HUES6 (cell line): ENCODE measurements at regions not wholly inside any gene's neighbourhood (a gene's known extent, or its start where the extent isn't known, plus 50 kb on each side); places are given as distances from the start of the nearest gene placed in this dataset.

Source experiments
- H3K27ac ChIP-seq: 2 replicates; pipeline ENCODE4 v1.7.0; 2013; ENCODE audit warnings: low read depth, mild to moderate bottlenecking, low read length, inconsistent platforms
- H3K27me3 ChIP-seq: 2 replicates; pipeline ENCODE4 v1.6.1; 2013; ENCODE audit warnings: low read length; ENCODE audit not compliant: control insufficient read depth, insufficient read depth
- H3K36me3 ChIP-seq: 2 replicates; pipeline ENCODE4 v1.6.1; 2013; ENCODE audit warnings: low read length; ENCODE audit not compliant: control insufficient read depth, insufficient read depth
- H3K4me1 ChIP-seq: 2 replicates; pipeline ENCODE4 v1.6.1; 2013; ENCODE audit warnings: low read length; ENCODE audit not compliant: control insufficient read depth, insufficient read depth
- H3K4me3 ChIP-seq: 2 replicates; pipeline ENCODE4 v1.5.1; 2013; ENCODE audit warnings: low read depth, low read length
- H3K9ac ChIP-seq: one replicate; pipeline ENCODE4 v1.6.1; 2013; ENCODE audit warnings: mild to moderate bottlenecking, low read length
- H3K9me3 ChIP-seq: 2 replicates; pipeline ENCODE4 v1.6.1; 2013; ENCODE audit warnings: low read depth, low read length; ENCODE audit not compliant: control insufficient read depth, insufficient read depth

DNA sequence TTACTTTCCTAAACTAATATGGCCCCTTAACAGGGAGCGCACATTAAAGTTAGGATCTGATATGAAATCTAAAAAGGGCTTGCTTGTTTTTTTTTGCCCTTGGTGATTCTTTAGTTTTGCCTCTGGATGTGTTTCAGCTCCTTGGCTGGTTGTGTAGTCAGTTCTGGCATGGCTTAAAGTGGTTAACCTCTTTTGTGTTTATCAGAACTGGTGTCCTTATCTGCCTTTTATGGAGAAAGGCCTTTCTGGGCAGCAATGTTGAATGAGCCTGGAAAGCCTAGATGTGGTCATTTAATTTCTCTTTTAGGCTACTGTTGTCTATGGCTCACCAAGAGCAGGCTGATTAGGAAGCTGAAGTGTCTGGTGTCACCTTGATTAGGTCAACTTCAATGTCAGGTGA, 254.5 kb upstream of the ROPN1 start:
- Histone ChIP-seq H3K4me3 (no peak overlapping the region), H3K9me3 (no peaks in the 10 kb centered on the region), H3K4me1 (no peaks in the 10 kb centered on the region; the same call in 1 of the 2 replicates), H3K36me3 (no peaks in the 10 kb centered on the region), H3K27me3 (no peaks in the 10 kb centered on the region; the same call in 1 of the 2 replicates), H3K9ac (no peak overlapping the region), H3K27ac (no peak overlapping the region)

GRCh38 chr3:124246949-124247348, 255.0 kb upstream of the ROPN1 start:
- no peaks in the 10 kb centered on the region; the same call in 1 of the 2 replicates for H3K4me1 ChIP-seq
- no peaks in the 10 kb centered on the region for H3K9me3 ChIP-seq
- no peaks in the 10 kb centered on the region; the same call in 1 of the 2 replicates for H3K27me3 ChIP-seq
- no peaks in the 10 kb centered on the region for H3K36me3 ChIP-seq
- H3K9ac ChIP-seq = no peak overlapping the region
- H3K27ac ChIP-seq = no peak overlapping the region
- H3K4me3 ChIP-seq = no peak overlapping the region

DNA sequence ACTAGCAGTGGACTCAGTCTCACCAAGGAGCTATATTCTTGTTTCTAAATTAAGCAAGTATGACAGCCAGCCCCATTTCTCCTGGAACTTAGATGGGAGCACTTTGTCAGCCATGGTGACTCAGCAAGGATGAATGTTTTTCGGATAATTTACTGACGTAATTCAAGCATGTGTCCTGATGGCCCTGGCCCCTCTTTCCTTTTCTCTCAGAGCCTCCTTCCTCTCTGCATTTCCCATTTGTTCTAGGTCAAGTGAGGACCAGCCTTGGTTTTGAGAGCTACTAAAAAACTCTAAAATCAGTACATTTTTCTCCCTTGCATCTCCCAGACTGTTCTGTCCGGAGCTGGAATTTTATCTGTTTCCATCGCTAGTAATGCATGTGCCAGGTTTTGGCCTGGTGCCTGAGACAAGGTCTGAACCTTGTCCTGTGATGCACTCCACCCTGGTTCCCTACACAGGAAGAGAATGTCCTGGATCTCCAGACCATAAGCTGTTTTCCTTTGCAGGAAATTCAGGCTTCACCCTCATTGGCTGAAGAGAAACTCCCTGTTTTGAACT, 256.6 kb upstream of the ROPN1 start:
- Histone ChIP-seq H3K27me3 (peaks cover 9% of the 10 kb centered on the region; the same call in 1 of the 2 replicates), H3K9me3 (no peaks in the 10 kb centered on the region), H3K4me3 (no peak overlapping the region), H3K9ac (no peak overlapping the region), H3K4me1 (no peaks in the 10 kb centered on the region; the same call in 1 of the 2 replicates), H3K27ac (no peak overlapping the region), H3K36me3 (no peaks in the 10 kb centered on the region)

DNA sequence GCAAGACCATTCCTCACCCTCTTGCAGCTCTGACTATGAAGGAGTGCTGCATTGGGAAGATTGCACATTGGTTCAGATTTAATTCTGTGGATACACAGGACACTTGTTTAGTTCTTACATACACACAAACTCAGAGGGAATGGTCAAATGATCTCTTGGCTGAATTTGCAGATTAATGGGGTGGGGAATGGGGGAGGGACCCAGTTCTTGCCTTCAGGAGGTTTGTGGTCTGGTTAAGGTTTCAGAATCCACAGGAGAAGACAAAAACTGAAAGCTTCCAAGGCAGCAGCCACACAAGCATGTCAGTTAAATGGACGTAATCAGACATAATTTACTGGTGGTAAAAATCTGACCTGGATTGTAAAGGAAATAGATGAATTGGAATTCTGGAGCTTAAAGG, 257.1 kb upstream of the ROPN1 start:
- Histone ChIP-seq H3K4me3 (no peak overlapping the region), H3K4me1 (no peaks in the 10 kb centered on the region; the same call in 1 of the 2 replicates), H3K27me3 (peaks cover 14% of the 10 kb centered on the region; the same call in 1 of the 2 replicates), H3K9ac (no peak overlapping the region), H3K9me3 (no peaks in the 10 kb centered on the region), H3K36me3 (no peaks in the 10 kb centered on the region), H3K27ac (no peak overlapping the region)

DNA sequence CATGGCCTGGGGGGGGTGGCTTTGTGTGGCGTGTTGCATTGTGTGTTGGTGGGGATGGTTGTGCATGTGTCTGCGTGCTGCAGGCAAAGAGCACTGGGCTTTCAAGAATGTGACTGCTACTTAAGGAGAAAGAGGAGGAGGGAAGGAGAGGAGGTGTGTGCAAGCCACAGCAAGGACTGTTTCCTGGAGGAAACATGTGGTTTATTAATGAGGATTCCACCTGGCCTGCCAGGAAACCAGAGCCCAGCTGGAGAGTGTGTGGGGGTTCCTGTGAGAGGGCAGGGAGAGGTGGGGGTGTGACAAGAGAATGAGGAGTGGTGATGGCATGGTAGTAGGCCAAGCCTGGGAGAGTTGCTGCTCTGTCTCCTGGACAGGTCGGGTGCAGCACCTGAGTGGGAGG, 258.1 kb upstream of the ROPN1 start:
- no peaks in the 10 kb centered on the region for H3K36me3 ChIP-seq
- H3K4me3 ChIP-seq = no peak overlapping the region
- no peak overlapping the region for H3K27ac ChIP-seq

GRCh38 chr3:124256156-124256555, 264.2 kb upstream of the ROPN1 start:
- Histone ChIP-seq H3K9me3 (no peaks in the 10 kb centered on the region), H3K27me3 (peaks cover 22% of the 10 kb centered on the region; the same call in 1 of the 2 replicates), H3K4me1 (peaks cover 38% of the 10 kb centered on the region), H3K9ac (no peak overlapping the region), H3K36me3 (no peaks in the 10 kb centered on the region), H3K27ac (no peak overlapping the region), H3K4me3 (no peak overlapping the region; the same call in 1 of the 2 replicates)

More for the DNA sequence above, 258.1 kb upstream of the ROPN1 start:
- Histone ChIP-seq H3K9ac (no peak overlapping the region), H3K4me1 (no peaks in the 10 kb centered on the region; the same call in 1 of the 2 replicates), H3K27me3 (peaks cover 19% of the 10 kb centered on the region; the same call in 1 of the 2 replicates), H3K9me3 (no peaks in the 10 kb centered on the region)

DNA sequence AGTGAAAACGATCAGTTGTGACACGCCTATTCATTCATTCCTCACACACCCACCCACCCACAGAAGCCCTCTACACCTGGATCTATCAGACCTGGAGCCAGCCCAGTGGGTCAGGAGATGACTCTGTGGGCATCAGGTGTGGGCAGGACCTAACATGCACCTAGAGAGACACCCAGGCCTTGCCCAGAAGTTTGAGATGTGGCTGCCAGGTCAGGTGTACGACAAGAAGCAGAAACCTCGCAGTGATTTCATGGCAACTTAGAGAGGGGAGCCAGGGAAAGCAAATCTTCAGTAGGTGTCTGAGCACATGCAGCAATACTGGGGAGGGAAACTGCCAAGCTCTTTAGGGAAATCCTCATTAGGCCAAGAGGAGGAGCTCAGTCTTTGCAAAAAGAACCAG, 264.7 kb upstream of the ROPN1 start:
- H3K4me1 ChIP-seq = peaks cover 42% of the 10 kb centered on the region
- H3K4me3 ChIP-seq = no peak overlapping the region
- H3K36me3 ChIP-seq = no peaks in the 10 kb centered on the region
- H3K9me3 ChIP-seq = no peaks in the 10 kb centered on the region
- peaks cover 22% of the 10 kb centered on the region; the same call in 1 of the 2 replicates for H3K27me3 ChIP-seq
- no peak overlapping the region for H3K27ac ChIP-seq
- H3K9ac ChIP-seq = no peak overlapping the region

- H3K4me3 ChIP-seq = no peak overlapping the region
- no peak overlapping the region for H3K27ac ChIP-seq
- H3K27me3 ChIP-seq = peaks cover 19% of the 10 kb centered on the region; the same call in 1 of the 2 replicates
- no peak overlapping the region for H3K9ac ChIP-seq
- peaks cover 43% of the 10 kb centered on the region for H3K4me1 ChIP-seq
- H3K36me3 ChIP-seq = no peaks in the 10 kb centered on the region
- H3K9me3 ChIP-seq = no peaks in the 10 kb centered on the region
These were observed 265.5 kb upstream of the ROPN1 start for GRCh38 chr3:124257336-124257864.

DNA sequence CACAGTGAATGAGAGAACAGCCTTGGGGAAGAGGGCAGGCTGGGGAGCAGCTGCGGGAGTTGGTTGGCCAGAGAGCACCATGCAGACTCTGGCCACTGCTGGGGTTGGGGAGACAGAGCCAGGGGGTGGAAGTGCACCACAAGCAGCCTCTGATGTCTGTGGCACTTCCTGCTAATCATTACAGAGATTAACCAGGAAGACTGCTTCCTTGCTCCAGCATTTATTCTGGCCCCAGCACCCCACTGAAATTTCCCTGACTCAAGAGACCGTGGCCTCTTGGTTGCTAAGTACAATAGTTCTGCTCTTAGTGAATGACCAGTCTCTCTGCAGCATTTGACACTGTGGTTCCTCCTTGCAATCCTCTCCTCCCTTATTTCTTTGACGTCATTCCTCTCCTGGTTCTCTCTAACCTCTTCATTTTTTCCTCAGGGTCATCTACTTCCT, 266.2 kb upstream of the ROPN1 start:
- H3K27ac ChIP-seq = no peak overlapping the region
- peaks cover 16% of the 10 kb centered on the region; the same call in 1 of the 2 replicates for H3K27me3 ChIP-seq
- no peaks in the 10 kb centered on the region for H3K9me3 ChIP-seq
- no peak overlapping the region for H3K9ac ChIP-seq
- no peaks in the 10 kb centered on the region for H3K36me3 ChIP-seq
- H3K4me1 ChIP-seq = peaks cover 44% of the 10 kb centered on the region
- H3K4me3 ChIP-seq = no peak overlapping the region

- no peaks in the 10 kb centered on the region for H3K36me3 ChIP-seq
- H3K9me3 ChIP-seq = no peaks in the 10 kb centered on the region
- H3K9ac ChIP-seq = no peak overlapping the region
- peaks cover 46% of the 10 kb centered on the region for H3K4me1 ChIP-seq
- H3K4me3 ChIP-seq = no peak overlapping the region
- H3K27me3 ChIP-seq = peaks cover 3% of the 10 kb centered on the region; the same call in 1 of the 2 replicates
- no peak overlapping the region for H3K27ac ChIP-seq
These were observed 268.4 kb upstream of the ROPN1 start for GRCh38 chr3:124260206-124260915.

- Histone ChIP-seq H3K27ac (no peak overlapping the region), H3K9me3 (no peaks in the 10 kb centered on the region), H3K36me3 (no peaks in the 10 kb centered on the region), H3K4me3 (no peak overlapping the region), H3K4me1 (peaks cover 39% of the 10 kb centered on the region), H3K9ac (no peak overlapping the region), H3K27me3 (no peaks in the 10 kb centered on the region)
These were observed 269.4 kb upstream of the ROPN1 start for GRCh38 chr3:124261306-124261705.
